ENCODE measurements at regions not wholly inside any gene's neighbourhood (a gene's known extent, or its start where the extent isn't known, plus 50 kb on each side); places are given as distances from the start of the nearest gene placed in this dataset.

GRCh38 chr9:80491086-80491696, 919.4 kb downstream of the TLE4 start:
- in situ Hi-C loops (cut with HindIII; ENCODE audit: extremely low pct_ligation_motif_present, low pct_unique_long_range_greater_than_20kb) (no loop called here), intact Hi-C loops (cut with micrococcal nuclease; ENCODE audit: unreplicated experiment) (no loop called here)
- Histone ChIP-seq H3K4me3 (replicated peaks in 1 of 3; ENCODE audit: insufficient read depth in 1 of 3, low read depth in 2 of 3, low read length in 3 of 3) (no peak overlapping the region), H3K4me2 (ENCODE audit: low read depth, low read length) (no peak overlapping the region), H2AFZ (ENCODE audit: low read length) (no peak overlapping the region), H3K9ac (ENCODE audit: insufficient read depth, low read depth, low read length) (no peak overlapping the region), H3K36me3 (replicated peaks in 1 of 2; ENCODE audit: control insufficient read depth in 1 of 2, insufficient read depth in 2 of 2, low read length in 2 of 2) (no peaks in the 10 kb centered on the region), H3K27me3 (ENCODE audit: control insufficient read depth in 1 of 2, insufficient read depth in 2 of 2, low read length in 2 of 2) (no peaks in the 10 kb centered on the region), H3K4me1 (ENCODE audit: insufficient read depth, low read length) (no peaks in the 10 kb centered on the region), H3K9me3 (ENCODE audit: low read length) (peaks cover 78% of the 10 kb centered on the region), H3K79me2 (ENCODE audit: insufficient read depth, low read length) (no peaks in the 10 kb centered on the region), H3K27ac (ENCODE audit: extremely low read length, insufficient read depth, low read length) (no peak overlapping the region), H4K20me1 (ENCODE audit: insufficient read depth, low read length) (no peaks in the 10 kb centered on the region)
- DNase-seq (ENCODE audit: low spot score), result no peak
- ATAC-seq, result no peak
- no peak for FAIRE-seq
- WGBS (ENCODE audit: low lambda C conversion rate), result 25% methylated on average over 4 of the region's 4 CpGs
- TF ChIP-seq ZNF136 (CRISPR knock-in tag; IDR thresholded peaks at IDR 0.05; ENCODE audit: low read depth) (no peak), ZBTB43 (CRISPR knock-in tag; conservative IDR thresholded peaks at IDR 0.05) (no peak), ETS1 (CRISPR knock-in tag; IDR thresholded peaks at IDR 0.05) (no peak), SALL1 (CRISPR knock-in tag; IDR thresholded peaks at IDR 0.05) (no peak), POLR2G (IDR thresholded peaks at IDR 0.05; ENCODE audit: low read depth, low read length) (no peak), NONO (IDR thresholded peaks at IDR 0.05) (no peak), NONO (CRISPR knock-in tag; conservative IDR thresholded peaks at IDR 0.05) (no peak), NKX3-1 (CRISPR knock-in tag; IDR thresholded peaks at IDR 0.05) (no peak), ZNF780A (CRISPR knock-in tag; IDR thresholded peaks at IDR 0.05) (no peak), ZSCAN9 (CRISPR knock-in tag; IDR thresholded peaks at IDR 0.05; ENCODE audit: borderline replicate concordance) (no peak), RBAK (CRISPR knock-in tag; IDR thresholded peaks at IDR 0.05) (no peak), CHCHD3 (CRISPR knock-in tag; IDR thresholded peaks at IDR 0.05) (no peak), GLI4 (CRISPR knock-in tag; IDR thresholded peaks at IDR 0.05; ENCODE audit: borderline replicate concordance) (no peak), HES4 (CRISPR knock-in tag; IDR thresholded peaks at IDR 0.05; ENCODE audit: borderline replicate concordance) (no peak), ZNF841 (CRISPR knock-in tag; IDR thresholded peaks at IDR 0.05; ENCODE audit: borderline replicate concordance) (no peak)
- POLR2A ChIA-PET, result no interaction called here
- CTCF ChIA-PET (ENCODE audit: low intra/inter-chr PET ratio, low total read pairs), result no interaction called here
- BruUV-seq (replicated peaks), result no TSS peak
